Effector memory CD8-positive, alpha-beta T cell (primary cell): ENCODE measurements at regions not wholly inside any gene's neighbourhood (a gene's known extent, or its start where the extent isn't known, plus 50 kb on each side); places are given as distances from the start of the nearest gene placed in this dataset.

Source experiments
- ATAC-seq: fragments of 150-1000 bp; cut with Tn5 transposase; replicated peaks from 2 replicates; pipeline ENCODE4 v1.10.0; 2021; ENCODE audit warnings: mild to moderate bottlenecking, moderate library complexity
- DNase-seq, 3 experiments: peaks; one replicate each; pipeline ENCODE4 v3.0.0; 2021
- H3K27ac Mint-ChIP-seq, 2 donors: one replicate each; pipeline ENCODE4 v1.8.0; 2022; ENCODE audit warnings: mild to moderate bottlenecking in 2 of 2, mixed read lengths in 2 of 2, moderate library complexity in 2 of 2
- H3K27me3 Mint-ChIP-seq, 2 donors: one replicate each; pipeline ENCODE4 v1.8.0; 2022; ENCODE audit warnings: mixed read lengths in 2 of 2
- H3K36me3 Mint-ChIP-seq: one replicate; pipeline ENCODE4 v1.8.0; 2022; ENCODE audit warnings: mild to moderate bottlenecking, moderate library complexity, mixed read lengths; ENCODE audit not compliant: insufficient read depth
- H3K4me1 Mint-ChIP-seq, 2 donors: one replicate each; pipeline ENCODE4 v1.8.0; 2022; ENCODE audit warnings: low read depth in 2 of 2, mixed read lengths in 2 of 2
- H3K4me3 Mint-ChIP-seq, 2 donors: one replicate each; pipeline ENCODE4 v1.8.0; 2022; ENCODE audit warnings: mild to moderate bottlenecking in 2 of 2, mixed read lengths in 2 of 2, moderate library complexity in 2 of 2
- H3K9me3 Mint-ChIP-seq, 2 donors: one replicate each; pipeline ENCODE4 v1.8.0; 2022; ENCODE audit warnings: mixed read lengths in 2 of 2

- H3K36me3 Mint-ChIP-seq = no peaks in the 10 kb centered on the region
- peaks cover 5 to 9% of the 10 kb centered on the region in 2 donors for H3K4me1 Mint-ChIP-seq
- no peak for ATAC-seq
- peaks cover 28 to 97% of the 10 kb centered on the region in 2 donors for H3K27me3 Mint-ChIP-seq
- DNase-seq = no peak
- H3K9me3 Mint-ChIP-seq = no peaks in the 10 kb centered on the region
- H3K4me3 Mint-ChIP-seq = no peak overlapping the region
- no peak overlapping the region for H3K27ac Mint-ChIP-seq
Measured at GRCh38 chr10:104579136-104579535, 62.0 kb upstream of the SORCS3 start.

GRCh38 chr10:104580321-104580720, 60.8 kb upstream of the SORCS3 start:
- ATAC-seq = no peak
- H3K27ac Mint-ChIP-seq = no peak overlapping the region
- H3K4me1 Mint-ChIP-seq = peaks cover 5 to 12% of the 10 kb centered on the region in 2 donors
- H3K27me3 Mint-ChIP-seq = peaks cover 28 to 97% of the 10 kb centered on the region in 2 donors
- H3K9me3 Mint-ChIP-seq = no peaks in the 10 kb centered on the region
- DNase-seq = no peak
- no peak overlapping the region for H3K4me3 Mint-ChIP-seq
- no peaks in the 10 kb centered on the region for H3K36me3 Mint-ChIP-seq

GRCh38 chr10:104580774-104581675, 60.1 kb upstream of the SORCS3 start:
- DNase-seq (peak; percentile 54 to 67 (median 56)), ATAC-seq (peak; percentile 59)
- no peaks in the 10 kb centered on the region for H3K9me3 Mint-ChIP-seq
- peaks cover 5 to 12% of the 10 kb centered on the region in 2 donors for H3K4me1 Mint-ChIP-seq
- H3K4me3 Mint-ChIP-seq = peak overlapping the region in 1 of 2 donors; percentile 41
- no peak overlapping the region for H3K27ac Mint-ChIP-seq
- H3K27me3 Mint-ChIP-seq = peaks cover 28 to 92% of the 10 kb centered on the region in 2 donors
- no peaks in the 10 kb centered on the region for H3K36me3 Mint-ChIP-seq

- Mint-ChIP-seq H3K4me1 (peaks cover 12 to 18% of the 10 kb centered on the region in 2 donors), H3K36me3 (no peaks in the 10 kb centered on the region), H3K27me3 (peaks cover 28 to 82% of the 10 kb centered on the region in 2 donors), H3K27ac (no peak overlapping the region), H3K9me3 (no peaks in the 10 kb centered on the region), H3K4me3 (no peak overlapping the region)
- no peak for DNase-seq
- ATAC-seq = no peak
Measured at GRCh38 chr10:104581884-104582601, 59.0 kb upstream of the SORCS3 start.

GRCh38 chr10:104582602-104582951, 58.5 kb upstream of the SORCS3 start:
- DNase-seq (no peak), ATAC-seq (no peak)
- Mint-ChIP-seq H3K4me3 (no peak overlapping the region), H3K36me3 (no peaks in the 10 kb centered on the region), H3K27ac (no peak overlapping the region), H3K27me3 (peaks cover 28 to 77% of the 10 kb centered on the region in 2 donors), H3K4me1 (peaks cover 17 to 19% of the 10 kb centered on the region in 2 donors), H3K9me3 (no peaks in the 10 kb centered on the region)

- no peak overlapping the region for H3K4me3 Mint-ChIP-seq
- no peak overlapping the region for H3K27ac Mint-ChIP-seq
- H3K4me1 Mint-ChIP-seq = peaks cover 18 to 19% of the 10 kb centered on the region in 2 donors
- no peaks in the 10 kb centered on the region for H3K9me3 Mint-ChIP-seq
- no peaks in the 10 kb centered on the region for H3K36me3 Mint-ChIP-seq
- peaks cover 28 to 73% of the 10 kb centered on the region in 2 donors for H3K27me3 Mint-ChIP-seq
- DNase-seq (no peak), ATAC-seq (no peak)
Measured at GRCh38 chr10:104582966-104583365, 58.1 kb upstream of the SORCS3 start.

- no peaks in the 10 kb centered on the region for H3K9me3 Mint-ChIP-seq
- peaks cover 18 to 19% of the 10 kb centered on the region in 2 donors for H3K4me1 Mint-ChIP-seq
- H3K27ac Mint-ChIP-seq = no peak overlapping the region
- H3K27me3 Mint-ChIP-seq = peaks cover 29 to 72% of the 10 kb centered on the region in 2 donors
- ATAC-seq (no peak), DNase-seq (no peak)
- no peak overlapping the region for H3K4me3 Mint-ChIP-seq
- no peaks in the 10 kb centered on the region for H3K36me3 Mint-ChIP-seq
Measured at GRCh38 chr10:104584541-104584940, 56.5 kb upstream of the SORCS3 start.

GRCh38 chr10:104587751-104588150, 53.3 kb upstream of the SORCS3 start:
- H3K36me3 Mint-ChIP-seq = no peaks in the 10 kb centered on the region
- no peak overlapping the region for H3K4me3 Mint-ChIP-seq
- no peaks in the 10 kb centered on the region for H3K9me3 Mint-ChIP-seq
- peaks cover 24 to 65% of the 10 kb centered on the region in 2 donors for H3K27me3 Mint-ChIP-seq
- H3K4me1 Mint-ChIP-seq = peaks cover 10 to 13% of the 10 kb centered on the region in 2 donors
- H3K27ac Mint-ChIP-seq = no peak overlapping the region
- DNase-seq = no peak
- ATAC-seq = no peak

GRCh38 chr10:104589431-104589830, 51.7 kb upstream of the SORCS3 start:
- H3K27ac Mint-ChIP-seq = no peak overlapping the region
- peaks cover 33 to 63% of the 10 kb centered on the region in 2 donors for H3K27me3 Mint-ChIP-seq
- no peaks in the 10 kb centered on the region for H3K36me3 Mint-ChIP-seq
- no peak for DNase-seq
- no peak overlapping the region for H3K4me3 Mint-ChIP-seq
- ATAC-seq = no peak
- no peaks in the 10 kb centered on the region for H3K9me3 Mint-ChIP-seq
- peaks cover 10 to 13% of the 10 kb centered on the region in 2 donors for H3K4me1 Mint-ChIP-seq

GRCh38 chr10:104589871-104590270, 51.2 kb upstream of the SORCS3 start:
- no peak overlapping the region for H3K4me3 Mint-ChIP-seq
- no peaks in the 10 kb centered on the region for H3K36me3 Mint-ChIP-seq
- peaks cover 38 to 63% of the 10 kb centered on the region in 2 donors for H3K27me3 Mint-ChIP-seq
- no peaks in the 10 kb centered on the region for H3K9me3 Mint-ChIP-seq
- H3K4me1 Mint-ChIP-seq = peaks cover 8 to 13% of the 10 kb centered on the region in 2 donors
- no peak overlapping the region for H3K27ac Mint-ChIP-seq
- ATAC-seq = no peak
- DNase-seq = no peak
